Medulla oblongata (tissue), 1 donor: ENCODE measurements at regions not wholly inside any gene's neighbourhood (a gene's known extent, or its start where the extent isn't known, plus 50 kb on each side); places are given as distances from the start of the nearest gene placed in this dataset.

ENCODE experiments used
- DNase-seq: peaks from one replicate; pipeline ENCODE4 v3.0.0-alpha.2; 2015; ENCODE audit errors: extremely low spot score

DNA sequence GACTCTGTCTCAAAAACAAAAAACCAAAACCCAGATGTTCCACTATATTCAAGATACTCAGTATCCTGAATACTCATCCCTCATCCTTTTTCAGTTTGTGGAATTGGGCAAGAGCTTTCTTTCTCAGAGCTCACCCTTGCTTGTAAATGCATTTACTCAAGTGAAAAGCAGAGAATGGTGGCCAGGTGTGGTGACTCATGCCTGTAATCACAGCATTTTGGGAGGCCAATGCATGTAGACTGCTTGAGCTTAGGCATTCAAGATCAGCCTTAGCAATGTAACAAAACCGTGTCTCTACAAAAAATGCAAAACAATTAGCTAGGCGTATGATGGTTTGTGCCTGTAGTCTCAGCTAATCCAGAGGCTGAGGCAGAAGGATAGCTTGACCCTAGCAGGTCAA, 553.2 kb upstream of the AMELY start:
- no peak for DNase-seq

DNA sequence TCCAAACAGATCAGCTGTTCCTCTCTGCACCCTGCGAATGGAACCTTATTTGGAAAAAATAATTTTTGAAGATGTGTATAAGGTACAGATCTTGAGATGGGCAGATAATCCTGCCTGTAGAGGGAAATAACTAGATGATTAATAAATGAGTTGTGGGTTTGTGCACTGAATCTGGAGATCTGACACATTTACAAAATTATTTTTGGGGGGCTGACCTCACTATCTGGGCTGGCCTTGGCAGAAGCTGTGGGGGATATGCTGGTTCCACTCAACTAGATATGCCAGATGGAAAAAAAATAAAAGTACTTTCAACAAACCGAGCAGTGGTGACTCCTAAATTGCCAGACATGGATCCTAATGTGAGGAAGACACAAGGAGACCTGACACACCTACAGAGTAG, 552.2 kb upstream of the AMELY start:
- DNase-seq, result no peak

GRCh38 chrY:7463196-7463595, 551.6 kb upstream of the AMELY start:
- DNase-seq, result no peak

DNA sequence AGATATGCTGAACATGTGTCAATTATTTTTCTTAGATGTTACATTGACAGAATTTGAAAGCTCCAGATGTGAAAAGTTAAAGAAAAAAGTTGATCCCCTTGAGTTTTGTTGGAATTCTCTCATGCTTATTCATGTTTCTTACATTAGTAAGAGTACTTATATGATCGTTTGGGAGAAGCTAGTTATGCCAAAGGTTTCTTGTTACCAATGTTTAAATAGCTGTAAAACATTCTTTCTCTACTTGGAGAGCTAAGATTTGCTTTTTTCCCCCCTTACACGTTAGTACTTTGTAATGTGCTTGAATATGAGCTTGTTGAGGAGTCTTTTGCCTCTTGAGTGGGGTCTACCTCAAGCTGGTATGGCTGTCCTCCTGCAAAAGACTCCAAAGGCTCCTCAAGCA, 551.1 kb upstream of the AMELY start:
- DNase-seq, result no peak

DNA sequence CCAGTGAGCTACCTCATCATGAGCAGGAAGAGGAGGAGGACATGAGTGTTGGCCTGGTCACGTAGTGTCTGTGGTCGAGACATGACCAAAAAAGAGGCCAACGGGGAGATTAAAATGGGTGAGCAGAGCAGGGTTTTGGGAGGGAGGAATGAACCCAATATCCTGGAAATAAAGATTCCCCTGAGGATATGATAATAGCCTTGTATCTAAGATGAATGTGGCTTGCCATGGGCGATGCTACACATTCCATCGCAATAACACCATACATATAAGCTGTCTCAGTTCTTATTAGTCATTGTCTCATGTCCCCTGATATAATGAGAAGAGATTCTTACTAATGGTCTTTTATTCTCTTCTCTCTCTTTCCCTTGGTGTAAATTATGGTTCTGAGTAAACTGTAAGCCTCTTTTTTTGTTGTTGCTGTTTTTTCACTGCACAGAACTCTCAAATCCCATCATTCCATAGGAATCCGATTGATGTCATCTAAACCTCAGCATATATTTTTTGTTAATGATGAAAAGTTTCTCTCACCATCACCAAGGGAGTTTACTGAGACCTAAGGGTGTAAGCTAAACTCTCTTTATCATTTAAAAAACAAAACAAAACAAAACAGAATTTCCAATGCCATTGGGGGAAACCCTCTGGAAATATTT, 550.4 kb upstream of the AMELY start:
- DNase-seq, result no peak

DNA sequence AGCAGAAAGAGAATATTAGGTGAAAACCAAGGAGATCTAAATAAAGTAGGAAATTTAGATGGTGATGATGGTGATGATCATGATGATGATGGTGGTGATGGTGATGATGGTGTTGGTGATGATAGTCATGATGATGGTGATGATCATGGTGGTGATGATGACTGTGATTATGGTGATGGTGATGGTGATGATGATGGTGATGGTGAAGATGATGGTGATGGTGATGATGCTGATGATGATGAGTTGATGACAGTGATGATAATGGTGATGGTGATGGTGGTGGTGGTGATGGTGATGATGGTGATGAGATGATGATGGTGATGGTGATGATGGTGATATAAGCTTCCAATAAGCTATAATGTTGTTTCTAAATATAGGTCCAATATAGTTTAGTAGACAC, 548.2 kb upstream of the AMELY start:
- DNase-seq, result no peak

DNA sequence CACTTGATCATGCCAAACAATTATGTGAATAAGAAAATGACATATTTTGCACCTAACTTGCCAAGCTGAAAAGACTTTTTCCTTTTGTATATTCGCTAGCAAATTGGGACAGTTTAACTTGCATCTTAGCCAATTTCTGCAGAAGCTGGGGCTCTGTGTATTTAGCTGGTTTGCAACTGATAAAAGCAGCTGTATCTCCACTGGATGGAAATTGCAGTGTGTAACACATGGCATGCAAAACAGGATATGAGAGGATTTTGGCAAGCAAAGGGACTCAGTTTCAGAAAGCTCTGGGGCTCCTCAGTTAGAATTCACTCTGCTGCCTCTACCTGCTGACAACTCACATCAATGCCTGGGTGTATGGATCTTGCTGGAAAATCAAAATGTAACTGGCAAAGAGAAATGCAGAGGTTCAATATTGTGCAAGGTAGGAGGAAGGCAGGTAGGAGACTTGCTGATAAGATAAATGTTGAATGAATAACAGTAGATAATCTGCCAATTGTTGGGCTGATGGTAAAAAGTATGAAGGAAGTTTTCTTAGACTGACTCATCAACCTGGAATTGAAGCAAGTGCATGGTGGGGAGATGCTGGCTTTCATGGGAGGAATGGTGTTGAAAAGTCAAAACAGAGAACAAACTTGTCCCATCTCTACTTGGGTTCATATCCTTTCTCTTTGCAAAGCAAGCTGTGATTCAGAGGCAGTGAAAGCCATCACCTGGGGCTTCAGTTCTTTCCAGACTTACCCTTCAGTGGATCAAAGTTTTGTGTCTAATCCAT, 546.9 kb upstream of the AMELY start:
- no peak for DNase-seq

DNA sequence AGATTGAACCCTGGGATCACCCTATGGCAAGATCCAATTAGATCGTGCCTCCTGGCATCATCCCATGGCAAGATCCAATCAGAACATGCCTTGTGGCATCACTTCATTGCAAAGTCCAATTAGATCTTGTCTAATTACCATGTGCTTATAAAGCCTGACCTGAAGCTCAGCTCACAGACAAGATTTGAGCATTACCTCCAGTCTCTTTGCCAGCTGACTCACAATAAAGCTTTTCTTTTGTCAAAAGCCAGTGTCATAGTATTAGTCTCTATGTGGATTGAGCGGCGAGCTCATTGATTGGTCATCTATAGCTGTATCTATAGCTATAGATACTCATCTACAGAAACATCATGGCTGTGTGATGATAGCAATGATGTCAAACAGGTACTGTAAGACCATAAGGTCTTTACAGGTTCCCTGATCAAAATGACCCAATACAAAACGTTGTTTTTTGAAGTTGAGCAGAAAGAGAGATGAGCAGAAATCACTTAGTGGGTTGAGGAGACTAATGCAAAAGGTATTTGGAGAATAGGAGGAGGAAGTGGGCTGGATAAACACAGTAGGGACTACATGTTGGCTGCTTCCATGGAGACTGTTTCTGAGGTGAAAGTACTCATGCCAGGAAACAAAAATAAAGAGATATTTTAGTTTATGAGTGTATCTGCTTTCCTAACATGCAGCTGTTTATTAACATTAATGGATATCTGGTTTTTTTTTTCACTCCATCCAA, 545.9 kb upstream of the AMELY start:
- no peak for DNase-seq

GRCh38 chrY:7455626-7456025, 544.1 kb upstream of the AMELY start:
- DNase-seq, result no peak

- DNase-seq, result no peak
Measured at GRCh38 chrY:7453336-7453735, 541.8 kb upstream of the AMELY start.

GRCh38 chrY:7452246-7452645, 540.7 kb upstream of the AMELY start:
- DNase-seq, result no peak

- DNase-seq, result no peak
Measured at GRCh38 chrY:7449860-7450259, 538.3 kb upstream of the AMELY start.

GRCh38 chrY:7448687-7449086, 537.1 kb upstream of the AMELY start:
- no peak for DNase-seq

GRCh38 chrY:7447881-7448516, 536.4 kb upstream of the AMELY start:
- no peak for DNase-seq

DNA sequence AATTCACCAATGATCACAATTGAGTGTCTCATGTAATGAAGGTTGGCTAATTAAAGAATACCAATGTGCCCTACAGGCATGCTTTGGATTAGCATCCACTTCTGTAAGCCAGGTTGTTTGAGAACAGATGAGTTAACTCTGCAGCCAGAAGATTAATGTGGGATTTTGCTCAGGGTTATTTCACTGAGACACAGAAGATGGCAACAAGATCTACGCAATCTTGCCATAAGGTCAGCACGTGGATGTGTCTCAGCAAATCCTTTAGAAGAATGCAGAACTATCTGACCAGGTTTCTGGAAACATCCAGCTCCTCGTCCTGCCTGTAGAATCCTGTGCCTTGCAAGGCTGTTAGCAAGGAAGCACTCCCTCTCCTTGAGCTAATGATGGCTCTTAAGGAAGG, 532.6 kb upstream of the AMELY start:
- no peak for DNase-seq

DNA sequence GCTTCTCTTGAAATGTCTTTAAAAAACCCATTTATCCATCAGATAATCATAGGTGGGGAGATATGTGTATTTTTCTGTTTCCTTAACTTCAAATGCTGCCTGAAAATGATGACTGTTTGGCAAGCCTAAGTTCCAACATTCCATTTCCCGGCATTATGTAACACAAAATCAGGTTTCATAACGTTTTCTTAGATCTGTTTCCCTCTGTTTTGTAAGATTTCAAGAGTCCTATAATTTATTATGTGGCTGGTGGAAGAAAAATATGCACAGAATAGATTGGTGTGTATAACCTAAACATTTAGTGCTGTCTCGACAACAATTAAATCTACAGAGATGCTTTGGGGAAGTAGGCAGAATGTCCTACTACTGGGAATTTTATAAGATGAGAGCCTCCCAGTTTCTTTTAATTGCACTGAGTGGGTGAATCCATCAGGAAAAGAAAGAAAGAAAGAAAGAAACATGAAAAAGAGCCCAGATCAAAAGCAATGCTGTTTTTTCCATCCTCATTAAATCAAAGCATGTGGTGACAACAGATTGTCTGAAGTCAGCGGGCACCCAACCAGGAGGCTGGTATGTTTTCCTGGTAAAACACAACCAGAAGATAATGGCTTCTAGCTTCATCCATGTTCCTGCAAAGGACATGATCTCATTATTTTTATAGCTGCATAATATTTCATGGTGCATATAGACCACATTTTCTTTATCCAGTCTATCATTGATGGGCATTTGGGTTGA, 529.4 kb upstream of the AMELY start:
- DNase-seq, result no peak

GRCh38 chrY:7437086-7437485, 525.5 kb upstream of the AMELY start:
- no peak for DNase-seq

DNA sequence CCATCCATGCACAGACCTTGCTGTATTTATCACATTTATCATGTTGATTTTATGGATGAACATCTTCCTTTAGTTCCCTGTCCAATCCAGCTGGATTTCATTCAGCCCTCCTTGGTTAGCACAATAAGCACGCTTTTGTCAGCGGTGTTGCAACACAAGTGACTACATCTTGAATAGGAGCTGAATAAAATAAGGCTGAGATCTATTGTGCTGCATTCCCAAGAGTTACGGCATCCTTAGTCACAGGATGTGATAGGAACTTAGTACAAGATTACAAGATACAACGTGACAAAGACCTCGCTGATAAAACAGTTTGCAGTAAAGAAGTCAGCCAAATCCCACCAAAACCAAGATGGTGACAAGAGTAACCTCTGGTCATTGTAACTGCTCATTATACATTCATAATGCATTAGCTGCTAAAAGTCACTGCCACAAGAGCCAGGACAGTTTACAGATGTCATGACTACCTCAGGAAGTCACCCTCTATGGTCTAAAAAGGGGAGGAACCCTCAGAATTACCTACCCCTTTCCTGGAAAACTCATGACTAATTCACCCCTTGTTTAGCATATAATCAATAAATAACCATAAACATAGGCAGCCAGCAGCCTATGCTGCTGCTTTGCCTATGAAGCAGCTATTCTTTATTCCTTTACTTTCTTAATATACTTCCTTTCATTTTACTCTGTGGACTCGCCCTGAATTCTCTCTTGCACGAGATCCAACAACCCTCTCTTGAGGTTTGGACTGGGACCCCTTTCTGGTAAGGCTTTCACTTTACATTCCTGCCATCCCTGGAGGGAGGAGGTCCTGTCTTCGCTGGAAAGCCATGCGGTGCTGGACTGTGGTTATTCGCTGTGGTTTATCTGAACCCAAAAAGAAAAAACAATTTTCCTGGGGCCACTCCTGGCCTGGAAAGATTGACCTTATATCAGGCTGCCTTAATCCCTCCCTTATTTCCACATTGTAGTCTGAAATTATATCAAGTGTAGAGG, 522.6 kb upstream of the AMELY start:
- no peak for DNase-seq

DNA sequence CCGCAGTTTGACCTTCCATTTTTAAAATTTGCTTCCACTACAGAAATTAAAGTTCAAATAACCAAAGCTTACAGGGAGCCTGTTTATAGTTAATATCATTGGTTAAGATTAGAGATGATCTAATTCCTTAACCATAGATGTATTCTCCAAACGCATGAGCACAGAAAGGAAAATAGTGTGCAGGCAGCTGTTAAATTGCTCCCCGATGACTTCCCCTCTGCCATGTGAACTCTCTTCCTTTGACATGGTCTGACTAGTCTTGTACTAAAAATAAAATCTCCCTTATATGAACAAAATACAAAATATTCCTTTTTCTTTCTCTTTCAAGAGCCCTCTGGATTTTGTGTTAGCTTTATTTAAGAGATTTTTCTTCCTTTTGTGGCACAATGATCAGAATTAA, 507.6 kb upstream of the AMELY start:
- no peak for DNase-seq

DNA sequence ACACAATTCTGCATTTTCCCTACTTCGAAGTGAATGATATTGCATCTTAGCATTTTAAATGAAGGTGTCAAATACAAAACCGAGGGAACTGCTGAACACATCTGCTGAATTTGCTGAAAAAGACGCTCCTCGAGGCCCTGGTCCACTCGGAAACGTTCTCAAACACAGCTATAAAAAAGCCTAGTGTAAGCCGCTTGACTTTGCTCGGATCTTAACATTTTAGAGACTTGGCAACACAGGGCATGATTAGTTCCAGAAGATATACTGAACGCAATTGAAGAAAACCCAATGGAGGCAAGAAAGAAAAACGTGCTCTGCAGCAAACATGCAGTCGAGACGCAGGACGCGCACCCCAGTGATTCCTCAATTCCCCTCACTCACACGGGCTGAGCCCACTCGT, 506.4 kb upstream of the AMELY start:
- DNase-seq, result no peak

DNA sequence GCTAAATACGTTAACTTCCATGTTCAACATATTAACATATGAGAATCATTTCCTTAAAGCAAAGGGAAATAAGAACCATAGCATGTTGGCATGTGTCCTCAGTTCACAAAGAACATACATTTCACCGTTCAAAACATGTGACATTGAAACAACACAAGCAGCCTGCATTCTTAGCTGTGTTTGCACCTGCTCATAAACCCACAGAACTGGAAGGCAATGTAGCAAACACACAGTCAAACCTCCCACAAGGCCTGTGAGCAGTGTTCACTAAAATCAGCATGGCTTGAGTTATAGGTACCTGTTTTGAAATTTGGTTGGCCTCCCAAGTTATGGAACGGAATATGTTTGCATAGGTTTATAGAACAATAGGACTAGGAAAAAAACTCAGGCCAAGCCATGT, 504.9 kb upstream of the AMELY start:
- DNase-seq, result no peak
